Upper lobe of left lung (tissue), 4 donors: ENCODE measurements at regions not wholly inside any gene's neighbourhood (a gene's known extent, or its start where the extent isn't known, plus 50 kb on each side); places are given as distances from the start of the nearest gene placed in this dataset.

Experiments used
- POLR2A ChIP-seq, 4 donors: fragments of 450-650 bp; IDR thresholded peaks; one replicate each; pipeline ENCODE4 v1.5.1; 2016 to 2017; ENCODE audit warnings: antibody characterized with exemption in 4 of 4, mild to moderate bottlenecking in 2 of 4
- TF ChIP-seq, protein P1 (sequence below), 6 experiments: fragments of 450-650 bp in 4 of 6; fragments of 200-600 bp in 2 of 6; sonication (generic) in 2 of 6; IDR thresholded peaks; one replicate each; pipeline ENCODE4 v1.5.1; 2016 to 2019; ENCODE audit warnings: antibody characterized with exemption in 6 of 6

DNA sequence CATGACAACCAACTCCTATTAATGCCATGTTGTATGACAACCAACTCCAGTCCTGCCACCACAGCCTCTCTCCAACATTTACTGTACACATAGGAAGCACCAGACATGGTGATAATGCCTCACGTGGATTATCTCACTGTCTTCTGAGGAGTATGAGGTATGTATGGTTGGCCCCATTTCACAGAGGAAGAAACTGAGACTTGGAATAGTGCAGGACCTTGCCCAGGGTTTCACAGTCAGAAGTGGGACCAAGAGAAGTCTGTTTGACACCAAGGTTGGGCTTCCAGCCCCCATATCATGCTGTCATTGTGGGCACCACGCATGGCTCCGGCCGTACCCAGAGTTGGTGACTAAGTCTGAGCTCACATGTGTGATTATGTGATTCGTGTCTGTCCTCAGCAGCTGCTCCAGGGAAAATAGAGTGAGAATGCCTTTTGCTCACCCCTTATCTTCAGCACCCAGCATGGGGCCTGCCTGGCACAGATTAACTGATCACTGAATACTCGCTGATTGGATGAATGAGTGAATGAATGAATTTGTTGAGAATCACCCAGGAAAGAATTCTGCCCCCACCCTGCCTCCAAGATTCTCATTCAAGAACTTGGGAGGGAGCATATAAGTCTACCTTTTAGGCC is 204.1 kb upstream of the NLRP1 start:
- no peak for TF ChIP-seq POLR2A (IDR thresholded peaks at IDR 0.05)
- TF ChIP-seq, protein P1, sequence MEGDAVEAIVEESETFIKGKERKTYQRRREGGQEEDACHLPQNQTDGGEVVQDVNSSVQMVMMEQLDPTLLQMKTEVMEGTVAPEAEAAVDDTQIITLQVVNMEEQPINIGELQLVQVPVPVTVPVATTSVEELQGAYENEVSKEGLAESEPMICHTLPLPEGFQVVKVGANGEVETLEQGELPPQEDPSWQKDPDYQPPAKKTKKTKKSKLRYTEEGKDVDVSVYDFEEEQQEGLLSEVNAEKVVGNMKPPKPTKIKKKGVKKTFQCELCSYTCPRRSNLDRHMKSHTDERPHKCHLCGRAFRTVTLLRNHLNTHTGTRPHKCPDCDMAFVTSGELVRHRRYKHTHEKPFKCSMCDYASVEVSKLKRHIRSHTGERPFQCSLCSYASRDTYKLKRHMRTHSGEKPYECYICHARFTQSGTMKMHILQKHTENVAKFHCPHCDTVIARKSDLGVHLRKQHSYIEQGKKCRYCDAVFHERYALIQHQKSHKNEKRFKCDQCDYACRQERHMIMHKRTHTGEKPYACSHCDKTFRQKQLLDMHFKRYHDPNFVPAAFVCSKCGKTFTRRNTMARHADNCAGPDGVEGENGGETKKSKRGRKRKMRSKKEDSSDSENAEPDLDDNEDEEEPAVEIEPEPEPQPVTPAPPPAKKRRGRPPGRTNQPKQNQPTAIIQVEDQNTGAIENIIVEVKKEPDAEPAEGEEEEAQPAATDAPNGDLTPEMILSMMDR (IDR thresholded peaks at IDR 0.05): no peak
